ENCODE measurements at regions not wholly inside any gene's neighbourhood (a gene's known extent, or its start where the extent isn't known, plus 50 kb on each side); places are given as distances from the start of the nearest gene placed in this dataset.

- Histone ChIP-seq H3K27ac (ENCODE audit: extremely low read length, insufficient read depth, low read length) (no peak overlapping the region), H3K27me3 (ENCODE audit: control insufficient read depth in 1 of 2, insufficient read depth in 2 of 2, low read length in 2 of 2) (no peaks in the 10 kb centered on the region), H3K36me3 (replicated peaks in 1 of 2; ENCODE audit: control insufficient read depth in 1 of 2, insufficient read depth in 2 of 2, low read length in 2 of 2) (no peaks in the 10 kb centered on the region), H3K4me1 (ENCODE audit: insufficient read depth, low read length) (no peaks in the 10 kb centered on the region), H3K9me3 (ENCODE audit: low read length) (no peaks in the 10 kb centered on the region), H4K20me1 (ENCODE audit: insufficient read depth, low read length) (no peaks in the 10 kb centered on the region), H3K4me3 (replicated peaks in 1 of 3; ENCODE audit: insufficient read depth in 1 of 3, low read depth in 2 of 3, low read length in 3 of 3) (no peak overlapping the region), H3K4me2 (ENCODE audit: low read depth, low read length) (no peak overlapping the region), H2AFZ (ENCODE audit: low read length) (no peak overlapping the region), H3K9ac (ENCODE audit: insufficient read depth, low read depth, low read length) (no peak overlapping the region), H3K79me2 (ENCODE audit: insufficient read depth, low read length) (no peaks in the 10 kb centered on the region)
- DNase-seq (ENCODE audit: low spot score) (no peak), ATAC-seq (no peak), FAIRE-seq (no peak)
- in situ Hi-C loops (cut with HindIII; ENCODE audit: extremely low pct_ligation_motif_present, low pct_unique_long_range_greater_than_20kb) (no loop called here), intact Hi-C loops (cut with micrococcal nuclease; ENCODE audit: unreplicated experiment) (no loop called here)
- TF ChIP-seq STAT6 (CRISPR knock-in tag; IDR thresholded peaks at IDR 0.05; ENCODE audit: borderline replicate concordance) (no peak), ZNF713 (CRISPR knock-in tag; IDR thresholded peaks at IDR 0.05) (no peak), GTF2F1 (IDR thresholded peaks at IDR 0.05; ENCODE audit: low read length) (no peak), GPBP1L1 (CRISPR knock-in tag; IDR thresholded peaks at IDR 0.05) (no peak)
- ChIA-PET POLR2A (no interaction called here), CTCF (ENCODE audit: low intra/inter-chr PET ratio, low total read pairs) (no interaction called here)
- no TSS peak for BruUV-seq (replicated peaks)
Measured at GRCh38 chr4:66489370-66489769, 819.1 kb upstream of the EPHA5 start.

- no peaks in the 10 kb centered on the region for H4K20me1 ChIP-seq (ENCODE audit: insufficient read depth, low read length)
- ChIA-PET CTCF (ENCODE audit: low intra/inter-chr PET ratio, low total read pairs) (no interaction called here), POLR2A (no interaction called here)
- no peaks in the 10 kb centered on the region for H3K36me3 ChIP-seq (replicated peaks in 1 of 2; ENCODE audit: control insufficient read depth in 1 of 2, insufficient read depth in 2 of 2, low read length in 2 of 2)
- FAIRE-seq (no peak), ATAC-seq (no peak), DNase-seq (ENCODE audit: low spot score) (no peak)
- H3K27me3 ChIP-seq (ENCODE audit: control insufficient read depth in 1 of 2, insufficient read depth in 2 of 2, low read length in 2 of 2) = no peaks in the 10 kb centered on the region
- no peak overlapping the region for H3K27ac ChIP-seq (ENCODE audit: extremely low read length, insufficient read depth, low read length)
- H3K9ac ChIP-seq (ENCODE audit: insufficient read depth, low read depth, low read length) = no peak overlapping the region
- in situ Hi-C loops (cut with HindIII; ENCODE audit: extremely low pct_ligation_motif_present, low pct_unique_long_range_greater_than_20kb) = no loop called here
- no peaks in the 10 kb centered on the region for H3K4me1 ChIP-seq (ENCODE audit: insufficient read depth, low read length)
- no TSS peak for BruUV-seq (replicated peaks)
- no peak overlapping the region for H3K4me3 ChIP-seq (replicated peaks in 1 of 3; ENCODE audit: insufficient read depth in 1 of 3, low read depth in 2 of 3, low read length in 3 of 3)
- H2AFZ ChIP-seq (ENCODE audit: low read length) = no peak overlapping the region
- intact Hi-C loops (cut with micrococcal nuclease; ENCODE audit: unreplicated experiment) = no loop called here
- H3K79me2 ChIP-seq (ENCODE audit: insufficient read depth, low read length) = no peaks in the 10 kb centered on the region
- WGBS (ENCODE audit: low lambda C conversion rate) = 5% methylated on average over 1 of the region's 1 CpG
- TF ChIP-seq KLF13 (CRISPR knock-in tag; IDR thresholded peaks at IDR 0.05) = no peak
- TF ChIP-seq ZNF550 (CRISPR knock-in tag; IDR thresholded peaks at IDR 0.05; ENCODE audit: borderline replicate concordance) = no peak
- no peak for TF ChIP-seq FOXA3 (CRISPR knock-in tag; IDR thresholded peaks at IDR 0.05)
- TF ChIP-seq ZNF670 (CRISPR knock-in tag; IDR thresholded peaks at IDR 0.05; ENCODE audit: borderline replicate concordance) = no peak
- TF ChIP-seq MAFK (conservative IDR thresholded peaks at IDR 0.05 in 1 of 2, IDR thresholded peaks at IDR 0.05 in 1 of 2; ENCODE audit: low read length in 2 of 2) = peak; percentile 58 to 77
- TF ChIP-seq SP140L (CRISPR knock-in tag; IDR thresholded peaks at IDR 0.05; ENCODE audit: borderline replicate concordance) = no peak
- TF ChIP-seq ZNF362 (CRISPR knock-in tag; IDR thresholded peaks at IDR 0.05; ENCODE audit: borderline replicate concordance) = no peak
- no peak for TF ChIP-seq NFRKB (IDR thresholded peaks at IDR 0.05)
- peak; percentile 81 for TF ChIP-seq MAFF (IDR thresholded peaks at IDR 0.05; ENCODE audit: low read depth, low read length)
- no peak for TF ChIP-seq LBX2 (CRISPR knock-in tag; IDR thresholded peaks at IDR 0.05; ENCODE audit: borderline replicate concordance)
- no peaks in the 10 kb centered on the region for H3K9me3 ChIP-seq (ENCODE audit: low read length)
- no peak overlapping the region for H3K4me2 ChIP-seq (ENCODE audit: low read depth, low read length)
Measured at GRCh38 chr4:66486068-66486467, 815.8 kb upstream of the EPHA5 start.

Data from HepG2 (cell line).